Astrocyte of the spinal cord (primary cell): ENCODE measurements at regions not wholly inside any gene's neighbourhood (a gene's known extent, or its start where the extent isn't known, plus 50 kb on each side); places are given as distances from the start of the nearest gene placed in this dataset.

ENCODE experiments used
- DNase-seq: peaks from one replicate; pipeline ENCODE4 v3.0.0; 2011; ENCODE audit warnings: low read depth, low spot score
- H3K4me3 ChIP-seq: 2 replicates; pipeline ENCODE4 v1.5.1; 2011; ENCODE audit warnings: low read depth, mild to moderate bottlenecking, low read length, moderate library complexity
- in situ Hi-C: cut with HindIII; loops from 2 replicates; pipeline ENCODE4 v1.10.0; 2017; ENCODE audit warnings: low sequenced_read_pairs
- TF ChIP-seq, protein P1 (sequence below): IDR thresholded peaks from 2 replicates; pipeline ENCODE4 v1.5.1; 2012; ENCODE audit warnings: low read depth, mild to moderate bottlenecking, low read length, inconsistent platforms

DNA sequence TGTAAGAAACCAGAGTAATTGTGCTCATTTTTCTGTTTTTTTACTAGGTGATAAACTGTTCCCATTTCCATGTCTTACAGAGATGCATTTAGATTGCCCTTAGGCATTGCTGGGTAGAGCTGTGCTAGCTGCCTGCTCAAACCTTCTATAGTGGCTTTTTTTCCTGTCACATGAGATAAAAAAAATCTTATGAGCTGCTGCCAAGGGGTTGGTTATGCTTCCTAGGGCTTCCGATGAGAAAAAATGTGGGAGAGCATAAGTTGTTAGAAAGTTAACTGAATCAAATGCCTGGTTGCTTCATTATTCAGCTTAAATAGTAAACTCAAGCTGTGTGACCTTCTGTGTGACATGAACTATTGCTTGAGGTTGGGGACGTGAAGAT lies 50.0 kb upstream of the NOX3 start:
- no peak for DNase-seq
- TF ChIP-seq, protein P1, sequence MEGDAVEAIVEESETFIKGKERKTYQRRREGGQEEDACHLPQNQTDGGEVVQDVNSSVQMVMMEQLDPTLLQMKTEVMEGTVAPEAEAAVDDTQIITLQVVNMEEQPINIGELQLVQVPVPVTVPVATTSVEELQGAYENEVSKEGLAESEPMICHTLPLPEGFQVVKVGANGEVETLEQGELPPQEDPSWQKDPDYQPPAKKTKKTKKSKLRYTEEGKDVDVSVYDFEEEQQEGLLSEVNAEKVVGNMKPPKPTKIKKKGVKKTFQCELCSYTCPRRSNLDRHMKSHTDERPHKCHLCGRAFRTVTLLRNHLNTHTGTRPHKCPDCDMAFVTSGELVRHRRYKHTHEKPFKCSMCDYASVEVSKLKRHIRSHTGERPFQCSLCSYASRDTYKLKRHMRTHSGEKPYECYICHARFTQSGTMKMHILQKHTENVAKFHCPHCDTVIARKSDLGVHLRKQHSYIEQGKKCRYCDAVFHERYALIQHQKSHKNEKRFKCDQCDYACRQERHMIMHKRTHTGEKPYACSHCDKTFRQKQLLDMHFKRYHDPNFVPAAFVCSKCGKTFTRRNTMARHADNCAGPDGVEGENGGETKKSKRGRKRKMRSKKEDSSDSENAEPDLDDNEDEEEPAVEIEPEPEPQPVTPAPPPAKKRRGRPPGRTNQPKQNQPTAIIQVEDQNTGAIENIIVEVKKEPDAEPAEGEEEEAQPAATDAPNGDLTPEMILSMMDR: no peak
- H3K4me3 ChIP-seq: no peak overlapping the region
- in situ Hi-C loops: no loop called here
